ENCODE measurements at regions not wholly inside any gene's neighbourhood (a gene's known extent, or its start where the extent isn't known, plus 50 kb on each side); places are given as distances from the start of the nearest gene placed in this dataset.

- WGBS, 2 donors, result 31 to 54% methylated on average over 1 of the region's 1 CpG
- no peaks in the 10 kb centered on the region for H3K27me3 ChIP-seq
- no peaks in the 10 kb centered on the region for H3K36me3 ChIP-seq
- H3K27ac ChIP-seq, result no peak overlapping the region
- no peak for ATAC-seq
- peaks cover 0 to 10% (median 0%) of the 10 kb centered on the region in 9 donors for H3K4me1 ChIP-seq
- TF ChIP-seq, protein P1, sequence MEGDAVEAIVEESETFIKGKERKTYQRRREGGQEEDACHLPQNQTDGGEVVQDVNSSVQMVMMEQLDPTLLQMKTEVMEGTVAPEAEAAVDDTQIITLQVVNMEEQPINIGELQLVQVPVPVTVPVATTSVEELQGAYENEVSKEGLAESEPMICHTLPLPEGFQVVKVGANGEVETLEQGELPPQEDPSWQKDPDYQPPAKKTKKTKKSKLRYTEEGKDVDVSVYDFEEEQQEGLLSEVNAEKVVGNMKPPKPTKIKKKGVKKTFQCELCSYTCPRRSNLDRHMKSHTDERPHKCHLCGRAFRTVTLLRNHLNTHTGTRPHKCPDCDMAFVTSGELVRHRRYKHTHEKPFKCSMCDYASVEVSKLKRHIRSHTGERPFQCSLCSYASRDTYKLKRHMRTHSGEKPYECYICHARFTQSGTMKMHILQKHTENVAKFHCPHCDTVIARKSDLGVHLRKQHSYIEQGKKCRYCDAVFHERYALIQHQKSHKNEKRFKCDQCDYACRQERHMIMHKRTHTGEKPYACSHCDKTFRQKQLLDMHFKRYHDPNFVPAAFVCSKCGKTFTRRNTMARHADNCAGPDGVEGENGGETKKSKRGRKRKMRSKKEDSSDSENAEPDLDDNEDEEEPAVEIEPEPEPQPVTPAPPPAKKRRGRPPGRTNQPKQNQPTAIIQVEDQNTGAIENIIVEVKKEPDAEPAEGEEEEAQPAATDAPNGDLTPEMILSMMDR (IDR thresholded peaks at IDR 0.05), result no peak
- no peaks in the 10 kb centered on the region for H3K9me3 ChIP-seq
- H3K4me3 ChIP-seq, result no peak overlapping the region
- intact Hi-C loops (cut with DNase I), result loop anchor here in 1 of 10 donors (10.0 kb wide), 1 partner anchor 265 kb away; no protein-coding TSS in a partner anchor
- no peak for DNase-seq
Observed at GRCh38 chr5:107310181-107310580, 360.6 kb downstream of the EFNA5 start.

- ATAC-seq (no peak), DNase-seq (no peak)
- Histone ChIP-seq H3K4me3 (no peak overlapping the region), H3K9me3 (no peaks in the 10 kb centered on the region), H3K36me3 (no peaks in the 10 kb centered on the region), H3K27me3 (no peaks in the 10 kb centered on the region), H3K27ac (no peak overlapping the region), H3K4me1 (no peaks in the 10 kb centered on the region)
- WGBS, 2 donors, result 79 to 93% methylated on average over 3 of the region's 3 CpGs
- intact Hi-C loops (cut with DNase I), result no loop called here
- TF ChIP-seq, protein P1 (IDR thresholded peaks at IDR 0.05), result no peak
Observed at GRCh38 chr5:107306594-107306993, 364.1 kb downstream of the EFNA5 start.

DNA sequence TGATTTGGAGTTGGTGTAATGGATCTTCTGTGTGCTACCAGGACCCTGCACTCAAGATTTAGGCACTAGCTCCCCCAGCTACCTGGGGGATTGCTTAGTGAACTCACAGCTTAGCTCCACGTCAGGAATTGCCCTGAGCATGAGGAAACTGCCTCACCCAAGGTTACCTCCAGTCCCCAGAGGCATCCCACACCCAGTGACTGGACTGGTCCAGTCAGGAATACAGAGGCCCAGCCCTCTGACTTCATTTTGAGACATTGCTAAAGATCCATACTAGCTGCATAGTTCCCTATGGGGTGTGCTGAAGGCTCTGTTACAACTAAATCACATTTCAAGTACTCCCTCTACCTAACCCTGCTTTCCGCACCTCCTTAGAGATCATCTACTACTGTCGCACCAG lies 364.7 kb downstream of the EFNA5 start:
- WGBS, 2 donors, result 83 to 88% methylated on average over 3 of the region's 3 CpGs
- no peak overlapping the region for H3K4me3 ChIP-seq
- TF ChIP-seq, protein P1 (IDR thresholded peaks at IDR 0.05), result no peak
- ATAC-seq (no peak), DNase-seq (no peak)
- intact Hi-C loops (cut with DNase I), result no loop called here
- no peak overlapping the region for H3K27ac ChIP-seq
- no peaks in the 10 kb centered on the region for H3K9me3 ChIP-seq
- no peaks in the 10 kb centered on the region for H3K36me3 ChIP-seq
- H3K4me1 ChIP-seq, result no peaks in the 10 kb centered on the region
- no peaks in the 10 kb centered on the region for H3K27me3 ChIP-seq

- intact Hi-C loops (cut with DNase I), result no loop called here
- no peak for ATAC-seq
- H3K27me3 ChIP-seq, result no peaks in the 10 kb centered on the region
- H3K4me1 ChIP-seq, result no peaks in the 10 kb centered on the region
- no peaks in the 10 kb centered on the region for H3K9me3 ChIP-seq
- H3K4me3 ChIP-seq, result no peak overlapping the region
- no peak for DNase-seq
- TF ChIP-seq, protein P1 (IDR thresholded peaks at IDR 0.05), result no peak
- no peak overlapping the region for H3K27ac ChIP-seq
- H3K36me3 ChIP-seq, result no peaks in the 10 kb centered on the region
Observed at GRCh38 chr5:107304684-107305083, 366.1 kb downstream of the EFNA5 start.
